Suprapubic skin (tissue), 4 donors: ENCODE measurements at regions not wholly inside any gene's neighbourhood (a gene's known extent, or its start where the extent isn't known, plus 50 kb on each side); places are given as distances from the start of the nearest gene placed in this dataset.

Experiments used
- DNase-seq, 2 donors: peaks; one replicate each; pipeline ENCODE4 v3.0.0-alpha.2; 2019; ENCODE audit warnings: low spot score in 2 of 2
- H3K27ac ChIP-seq: fragments of 200-600 bp; sonication (generic); one replicate; pipeline ENCODE4 v1.5.1; 2019
- H3K27me3 ChIP-seq: fragments of 200-600 bp; sonication (generic); one replicate; pipeline ENCODE4 v1.5.1; 2019
- H3K36me3 ChIP-seq: fragments of 200-600 bp; sonication (generic); one replicate; pipeline ENCODE4 v1.5.1; 2019
- H3K4me1 ChIP-seq: fragments of 200-600 bp; sonication (generic); one replicate; pipeline ENCODE4 v1.5.1; 2019
- H3K4me3 ChIP-seq: fragments of 200-600 bp; sonication (generic); one replicate; pipeline ENCODE4 v1.5.1; 2019; ENCODE audit warnings: mild to moderate bottlenecking
- H3K9me3 ChIP-seq: fragments of 200-600 bp; sonication (generic); one replicate; pipeline ENCODE4 v1.5.1; 2019
- CTCF ChIP-seq, 2 donors: fragments of 200-600 bp in 1 of 2; fragments of 450-650 bp in 1 of 2; sonication (generic) in 1 of 2; IDR thresholded peaks; one replicate each; pipeline ENCODE4 v1.5.1; 2016 to 2019; ENCODE audit warnings: antibody characterized with exemption in 2 of 2, mild to moderate bottlenecking in 1 of 2, moderate library complexity in 1 of 2
- EP300 ChIP-seq: sonication (generic); formaldehyde crosslinking; IDR thresholded peaks from one replicate; pipeline ENCODE4 v1.6.1; 2017; ENCODE audit warnings: antibody characterized with exemption
- POLR2A ChIP-seq, 2 donors: fragments of 450-650 bp; IDR thresholded peaks; one replicate each; pipeline ENCODE4 v1.6.1; 2017; ENCODE audit warnings: antibody characterized with exemption in 2 of 2, mild to moderate bottlenecking in 2 of 2, moderate library complexity in 2 of 2
- POLR2AphosphoS5 ChIP-seq, 3 donors: sonication (generic); formaldehyde crosslinking; IDR thresholded peaks; one replicate each; pipeline ENCODE4 v1.6.1; 2017; ENCODE audit warnings: antibody characterized with exemption in 3 of 3
- WGBS: methylation state at CpG from one replicate; pipeline ENCODE4 v1.1.5; 2018; 5-methylcytosine and 5-hydroxymethylcytosine counted together

GRCh38 chr7:19317461-19317860 is 172.2 kb upstream of the FERD3L start:
- no peak for DNase-seq
- no peaks in the 10 kb centered on the region for H3K4me1 ChIP-seq
- H3K36me3 ChIP-seq: no peaks in the 10 kb centered on the region
- no peaks in the 10 kb centered on the region for H3K9me3 ChIP-seq
- no peak overlapping the region for H3K4me3 ChIP-seq
- no peaks in the 10 kb centered on the region for H3K27me3 ChIP-seq
- TF ChIP-seq EP300: no peak
- TF ChIP-seq CTCF (IDR thresholded peaks at IDR 0.05): no peak
- TF ChIP-seq POLR2A (IDR thresholded peaks at IDR 0.05): no peak
- TF ChIP-seq POLR2AphosphoS5 (IDR thresholded peaks at IDR 0.05): no peak
- no peak overlapping the region for H3K27ac ChIP-seq

- H3K27me3 ChIP-seq: no peaks in the 10 kb centered on the region
These were observed 167.2 kb upstream of the FERD3L start for GRCh38 chr7:19312416-19312815.

GRCh38 chr7:19307554-19307953 is 162.3 kb upstream of the FERD3L start:
- Histone ChIP-seq H3K27me3 (no peaks in the 10 kb centered on the region), H3K36me3 (no peaks in the 10 kb centered on the region), H3K9me3 (no peaks in the 10 kb centered on the region), H3K4me3 (no peak overlapping the region), H3K4me1 (no peaks in the 10 kb centered on the region), H3K27ac (no peak overlapping the region)
- TF ChIP-seq POLR2AphosphoS5 (IDR thresholded peaks at IDR 0.05) (no peak), CTCF (IDR thresholded peaks at IDR 0.05) (no peak), POLR2A (IDR thresholded peaks at IDR 0.05) (no peak), EP300 (no peak)
- WGBS: 91% methylated on average over 4 of the region's 4 CpGs
- DNase-seq: no peak

More at GRCh38 chr7:19312416-19312815, 167.2 kb upstream of the FERD3L start:
- no peaks in the 10 kb centered on the region for H3K9me3 ChIP-seq
- no peaks in the 10 kb centered on the region for H3K36me3 ChIP-seq
- H3K27ac ChIP-seq: no peak overlapping the region
- no peak overlapping the region for H3K4me3 ChIP-seq
- no peaks in the 10 kb centered on the region for H3K4me1 ChIP-seq
- 85% methylated on average over 1 of the region's 1 CpG for WGBS
- TF ChIP-seq EP300 (no peak), POLR2A (IDR thresholded peaks at IDR 0.05) (no peak), CTCF (IDR thresholded peaks at IDR 0.05) (no peak), POLR2AphosphoS5 (IDR thresholded peaks at IDR 0.05) (no peak)
- no peak for DNase-seq

GRCh38 chr7:19305698-19306097 is 160.5 kb upstream of the FERD3L start:
- no peak overlapping the region for H3K27ac ChIP-seq
- H3K27me3 ChIP-seq: no peaks in the 10 kb centered on the region
- no peak overlapping the region for H3K4me3 ChIP-seq
- TF ChIP-seq POLR2AphosphoS5 (IDR thresholded peaks at IDR 0.05): no peak
- no peaks in the 10 kb centered on the region for H3K36me3 ChIP-seq
- H3K9me3 ChIP-seq: no peaks in the 10 kb centered on the region
- WGBS: 77% methylated on average over 2 of the region's 2 CpGs
- no peaks in the 10 kb centered on the region for H3K4me1 ChIP-seq
- DNase-seq: no peak

- H3K4me3 ChIP-seq: no peak overlapping the region
These were observed 158.9 kb upstream of the FERD3L start for GRCh38 chr7:19304086-19304485.

More at GRCh38 chr7:19304086-19304485, 158.9 kb upstream of the FERD3L start:
- H3K27me3 ChIP-seq: no peaks in the 10 kb centered on the region
- DNase-seq: no peak
- H3K9me3 ChIP-seq: no peaks in the 10 kb centered on the region
- no peak for TF ChIP-seq POLR2A (IDR thresholded peaks at IDR 0.05)
- no peak for TF ChIP-seq CTCF (IDR thresholded peaks at IDR 0.05)
- TF ChIP-seq EP300: no peak
- no peak for TF ChIP-seq POLR2AphosphoS5 (IDR thresholded peaks at IDR 0.05)
- no peaks in the 10 kb centered on the region for H3K36me3 ChIP-seq
- no peak overlapping the region for H3K27ac ChIP-seq
- no peaks in the 10 kb centered on the region for H3K4me1 ChIP-seq
- WGBS: 89% methylated on average over 4 of the region's 4 CpGs
